Muscle layer of colon (tissue), 2 donors: ENCODE measurements at regions not wholly inside any gene's neighbourhood (a gene's known extent, or its start where the extent isn't known, plus 50 kb on each side); places are given as distances from the start of the nearest gene placed in this dataset.

ENCODE experiments used
- H3K27ac ChIP-seq: one replicate; pipeline ENCODE4 v1.7.0; 2013; ENCODE audit warnings: low read depth, mild to moderate bottlenecking, low read length, moderate library complexity
- H3K27me3 ChIP-seq, 2 donors: one replicate each; pipeline ENCODE4 v1.7.0; 2013; ENCODE audit warnings: low read length in 2 of 2, mild to moderate bottlenecking in 2 of 2; ENCODE audit not compliant: insufficient read depth in 2 of 2, control insufficient read depth in 1 of 2
- H3K36me3 ChIP-seq: one replicate; pipeline ENCODE4 v1.7.0; 2013; ENCODE audit warnings: mild to moderate bottlenecking, low read length; ENCODE audit not compliant: insufficient read depth
- H3K4me1 ChIP-seq: one replicate; pipeline ENCODE4 v1.7.0; 2013; ENCODE audit warnings: mild to moderate bottlenecking, low read length; ENCODE audit not compliant: insufficient read depth
- H3K4me3 ChIP-seq, 2 donors: one replicate each; pipeline ENCODE4 v1.7.0; 2013; ENCODE audit warnings: low read length in 2 of 2, low read depth in 1 of 2, mild to moderate bottlenecking in 1 of 2, moderate library complexity in 1 of 2
- H3K9ac ChIP-seq: one replicate; pipeline ENCODE4 v1.7.0; 2013; ENCODE audit warnings: low read length
- H3K9me3 ChIP-seq: one replicate; pipeline ENCODE4 v1.7.0; 2013; ENCODE audit warnings: mild to moderate bottlenecking, low read length
- donor health status: abdominal sarcoma.
- donor health status: Adenocarcinoma of cecum.

DNA sequence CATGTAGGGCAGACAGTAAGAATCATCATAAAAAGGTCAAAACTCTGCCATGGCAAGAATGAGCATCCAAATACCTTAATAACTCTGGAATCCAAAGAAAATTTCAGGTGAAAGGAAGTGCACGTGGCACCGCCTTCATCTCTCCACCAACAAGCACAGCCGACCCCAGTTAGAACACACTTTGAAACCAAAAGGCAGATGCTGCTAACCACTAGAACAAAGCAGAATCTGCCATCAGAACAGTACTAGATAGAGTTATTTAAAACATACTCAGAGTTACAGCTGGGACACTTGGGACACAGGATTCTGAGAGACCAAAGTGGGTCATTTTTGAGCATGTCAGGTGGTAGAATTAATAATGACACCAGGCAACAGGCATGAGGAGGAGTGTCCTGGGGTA, 106.7 kb upstream of the SOD1 start:
- H3K9ac ChIP-seq = no peak overlapping the region
- H3K27me3 ChIP-seq = peaks cover 9 to 16% of the 10 kb centered on the region in 2 donors
- H3K36me3 ChIP-seq = no peaks in the 10 kb centered on the region
- no peak overlapping the region for H3K27ac ChIP-seq
- no peak overlapping the region for H3K4me3 ChIP-seq
- H3K9me3 ChIP-seq = no peaks in the 10 kb centered on the region
- no peaks in the 10 kb centered on the region for H3K4me1 ChIP-seq

DNA sequence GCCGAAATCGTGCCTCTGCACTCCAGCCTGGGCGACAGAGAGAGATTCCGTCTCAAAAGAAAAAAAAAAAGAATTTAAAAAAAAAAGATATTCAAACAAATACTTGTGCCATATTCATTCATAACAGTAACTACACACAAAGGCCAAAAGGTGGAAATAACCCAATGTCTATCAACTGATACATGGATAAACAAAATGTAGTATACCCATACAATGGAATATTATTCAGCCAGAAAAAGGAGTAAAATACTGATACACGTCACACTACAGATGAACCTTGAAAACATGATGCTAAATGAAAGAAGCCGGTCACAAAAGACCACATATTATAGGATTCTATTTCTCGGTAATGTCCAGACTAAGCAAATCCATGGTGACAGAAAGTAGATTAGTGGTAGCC, 109.4 kb upstream of the SOD1 start:
- Histone ChIP-seq H3K4me1 (no peaks in the 10 kb centered on the region), H3K27ac (no peak overlapping the region), H3K36me3 (no peaks in the 10 kb centered on the region), H3K4me3 (no peak overlapping the region), H3K9me3 (no peaks in the 10 kb centered on the region), H3K9ac (no peak overlapping the region), H3K27me3 (no peaks in the 10 kb centered on the region)

GRCh38 chr21:31548688-31549087, 110.8 kb upstream of the SOD1 start:
- H3K9me3 ChIP-seq = no peaks in the 10 kb centered on the region

GRCh38 chr21:31546443-31547170, 112.9 kb upstream of the SOD1 start:
- no peaks in the 10 kb centered on the region for H3K9me3 ChIP-seq
- H3K4me3 ChIP-seq = no peak overlapping the region
- H3K4me1 ChIP-seq = no peaks in the 10 kb centered on the region
- H3K27ac ChIP-seq = no peak overlapping the region
- H3K27me3 ChIP-seq = no peaks in the 10 kb centered on the region
- H3K36me3 ChIP-seq = no peaks in the 10 kb centered on the region
- H3K9ac ChIP-seq = no peak overlapping the region

More at GRCh38 chr21:31548688-31549087, 110.8 kb upstream of the SOD1 start:
- H3K4me1 ChIP-seq = no peaks in the 10 kb centered on the region
- no peaks in the 10 kb centered on the region for H3K27me3 ChIP-seq
- H3K36me3 ChIP-seq = no peaks in the 10 kb centered on the region
- no peak overlapping the region for H3K4me3 ChIP-seq
- H3K27ac ChIP-seq = no peak overlapping the region
- no peak overlapping the region for H3K9ac ChIP-seq

DNA sequence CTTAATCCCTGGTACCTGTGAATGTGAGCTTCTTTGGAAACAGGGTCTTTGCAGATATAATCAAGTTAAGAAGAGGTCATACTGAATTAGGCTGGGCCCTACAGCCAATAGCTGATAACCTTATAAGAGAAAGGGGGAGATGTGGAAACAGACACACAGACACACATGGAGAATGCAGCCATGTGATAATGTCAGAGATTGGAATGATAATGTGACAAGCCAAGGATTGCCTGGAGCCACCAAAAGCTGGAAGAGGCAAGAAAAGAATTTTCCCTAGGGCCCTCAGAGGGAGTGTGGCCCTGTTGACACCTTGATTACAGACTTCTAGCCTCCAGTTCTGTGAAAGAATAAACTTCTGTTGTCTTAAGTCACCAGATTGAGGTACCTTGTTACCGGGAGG, 114.5 kb upstream of the SOD1 start:
- Histone ChIP-seq H3K9ac (no peak overlapping the region), H3K27ac (no peak overlapping the region), H3K9me3 (no peaks in the 10 kb centered on the region), H3K27me3 (no peaks in the 10 kb centered on the region), H3K4me1 (no peaks in the 10 kb centered on the region), H3K4me3 (no peak overlapping the region), H3K36me3 (no peaks in the 10 kb centered on the region)

DNA sequence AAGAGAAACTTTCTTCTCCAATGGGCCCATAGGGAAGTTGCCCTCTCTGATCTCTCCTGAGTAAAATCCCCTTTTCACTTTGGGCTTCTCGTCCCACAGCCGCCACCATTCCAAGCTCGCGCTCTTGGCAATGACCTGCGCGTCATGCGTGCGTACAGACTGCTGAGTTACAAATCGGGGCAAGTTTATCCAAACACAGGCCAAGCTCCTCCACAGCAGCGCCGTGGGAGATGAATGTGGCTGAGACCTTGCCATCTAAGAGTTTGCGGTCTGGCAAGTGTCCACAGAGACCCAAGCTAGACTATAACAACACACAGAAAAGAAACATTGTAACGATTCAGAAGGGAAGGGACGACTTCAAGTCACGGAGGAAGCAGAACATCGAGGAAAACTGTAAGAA, 116.3 kb upstream of the SOD1 start:
- Histone ChIP-seq H3K9me3 (no peaks in the 10 kb centered on the region), H3K36me3 (no peaks in the 10 kb centered on the region), H3K4me1 (no peaks in the 10 kb centered on the region), H3K27me3 (no peaks in the 10 kb centered on the region), H3K4me3 (no peak overlapping the region), H3K9ac (no peak overlapping the region), H3K27ac (no peak overlapping the region)

DNA sequence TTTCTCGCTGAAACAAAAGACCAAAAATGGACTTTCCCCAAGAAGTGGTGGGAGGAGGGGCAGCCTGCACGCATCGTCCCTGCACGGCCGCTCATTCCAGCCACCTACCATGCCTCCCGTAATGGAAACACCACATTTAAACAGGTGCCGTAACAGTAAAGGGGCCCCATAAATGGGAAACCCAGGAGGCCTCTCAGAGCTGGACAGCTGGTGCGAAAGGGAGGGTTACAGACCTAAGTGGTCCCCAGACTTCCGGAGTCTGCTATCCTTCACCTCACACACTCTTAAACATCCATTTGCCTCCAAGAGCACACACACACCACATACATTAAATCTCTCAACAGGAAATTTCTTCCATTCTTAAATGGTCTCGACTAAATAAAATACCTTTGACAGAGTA, 120.7 kb upstream of the SOD1 start:
- Histone ChIP-seq H3K4me3 (no peak overlapping the region), H3K27ac (no peak overlapping the region), H3K9ac (no peak overlapping the region)

GRCh38 chr21:31537872-31538576, 121.5 kb upstream of the SOD1 start:
- H3K9ac ChIP-seq = no peak overlapping the region
- no peak overlapping the region for H3K4me3 ChIP-seq
- no peak overlapping the region for H3K27ac ChIP-seq

More for the DNA sequence above, 120.7 kb upstream of the SOD1 start:
- H3K27me3 ChIP-seq = no peaks in the 10 kb centered on the region
- H3K4me1 ChIP-seq = no peaks in the 10 kb centered on the region
- no peaks in the 10 kb centered on the region for H3K9me3 ChIP-seq
- H3K36me3 ChIP-seq = no peaks in the 10 kb centered on the region

GRCh38 chr21:31536138-31536537, 123.4 kb upstream of the SOD1 start:
- Histone ChIP-seq H3K36me3 (no peaks in the 10 kb centered on the region), H3K9me3 (no peaks in the 10 kb centered on the region), H3K27ac (no peak overlapping the region), H3K27me3 (no peaks in the 10 kb centered on the region), H3K4me3 (no peak overlapping the region), H3K4me1 (no peaks in the 10 kb centered on the region), H3K9ac (no peak overlapping the region)

More at GRCh38 chr21:31537872-31538576, 121.5 kb upstream of the SOD1 start:
- Histone ChIP-seq H3K36me3 (no peaks in the 10 kb centered on the region), H3K4me1 (no peaks in the 10 kb centered on the region), H3K27me3 (no peaks in the 10 kb centered on the region), H3K9me3 (no peaks in the 10 kb centered on the region)

DNA sequence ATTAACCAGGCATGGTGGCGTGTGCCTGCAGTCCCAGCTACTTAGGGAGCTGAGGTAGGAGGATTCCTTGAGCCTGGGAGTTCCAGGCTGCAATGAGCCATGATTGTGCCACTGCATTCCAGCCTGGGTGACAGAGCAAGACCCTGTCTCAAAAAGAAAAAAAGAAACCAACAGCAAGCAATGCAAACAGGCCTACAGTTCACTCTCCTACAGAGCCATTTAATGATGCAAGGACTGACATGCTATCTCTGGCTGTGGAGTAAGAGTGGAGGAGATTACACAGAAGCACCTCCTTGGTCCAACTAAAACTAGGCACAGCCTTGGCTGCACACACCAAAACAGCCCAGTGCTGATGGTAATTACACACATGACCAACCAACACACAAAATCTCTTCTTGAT, 127.5 kb upstream of the SOD1 start:
- Histone ChIP-seq H3K27ac (no peak overlapping the region), H3K4me3 (no peak overlapping the region), H3K9me3 (no peaks in the 10 kb centered on the region), H3K36me3 (no peaks in the 10 kb centered on the region), H3K9ac (no peak overlapping the region), H3K4me1 (no peaks in the 10 kb centered on the region), H3K27me3 (no peaks in the 10 kb centered on the region)

GRCh38 chr21:31530897-31531705, 128.4 kb upstream of the SOD1 start:
- Histone ChIP-seq H3K4me3 (no peak overlapping the region), H3K4me1 (no peaks in the 10 kb centered on the region), H3K27me3 (no peaks in the 10 kb centered on the region), H3K36me3 (no peaks in the 10 kb centered on the region), H3K9ac (no peak overlapping the region), H3K27ac (no peak overlapping the region), H3K9me3 (no peaks in the 10 kb centered on the region)
